Cardiac muscle cell (in vitro differentiated cells and primary cell): ENCODE measurements at regions not wholly inside any gene's neighbourhood (a gene's known extent, or its start where the extent isn't known, plus 50 kb on each side); places are given as distances from the start of the nearest gene placed in this dataset.
A peak's percentile ranks its signal among the peaks of the same experiment; 100 is the strongest.
"Not testable (repeated sequence)": the region's sequence is repeated elsewhere in the genome, so short reads cannot be mapped to it uniquely, and the experiment has no call there.

ENCODE experiments used
- DNase-seq, 2 donors: peaks; one replicate each; pipeline versions ENCODE4 v3.0.0 to v3.0.0-alpha.2; 2010 to 2017; ENCODE audit warnings: low read depth in 1 of 2, low spot score in 1 of 2
- H3K27ac ChIP-seq: fragments of 200-600 bp; sonication (generic); 2 replicates; pipeline ENCODE4 v1.5.1; 2016
- H3K27me3 ChIP-seq: fragments of 200-600 bp; sonication (generic); 2 replicates; pipeline ENCODE4 v1.6.0; 2016; ENCODE audit warnings: control low read depth
- H3K36me3 ChIP-seq: fragments of 200-600 bp; sonication (generic); 2 replicates; pipeline ENCODE4 v1.5.1; 2016; ENCODE audit warnings: control low read depth
- H3K4me1 ChIP-seq: fragments of 200-600 bp; sonication (generic); 2 replicates; pipeline ENCODE4 v1.8.1; 2017; ENCODE audit warnings: low read depth, mild to moderate bottlenecking, mixed run types
- H3K4me3 ChIP-seq: fragments of 200-600 bp; sonication (generic); 2 replicates; pipeline ENCODE4 v1.5.1; 2016; ENCODE audit warnings: mild to moderate bottlenecking
- H3K9me3 ChIP-seq: fragments of 200-600 bp; sonication (generic); 2 replicates; pipeline ENCODE4 v1.5.1; 2017; ENCODE audit warnings: low read depth, mild to moderate bottlenecking, control low read depth
- TF ChIP-seq, protein P1 (sequence below): IDR thresholded peaks from 2 replicates; pipeline ENCODE4 v1.5.1; 2012; ENCODE audit warnings: low read depth, mild to moderate bottlenecking, low read length

DNA sequence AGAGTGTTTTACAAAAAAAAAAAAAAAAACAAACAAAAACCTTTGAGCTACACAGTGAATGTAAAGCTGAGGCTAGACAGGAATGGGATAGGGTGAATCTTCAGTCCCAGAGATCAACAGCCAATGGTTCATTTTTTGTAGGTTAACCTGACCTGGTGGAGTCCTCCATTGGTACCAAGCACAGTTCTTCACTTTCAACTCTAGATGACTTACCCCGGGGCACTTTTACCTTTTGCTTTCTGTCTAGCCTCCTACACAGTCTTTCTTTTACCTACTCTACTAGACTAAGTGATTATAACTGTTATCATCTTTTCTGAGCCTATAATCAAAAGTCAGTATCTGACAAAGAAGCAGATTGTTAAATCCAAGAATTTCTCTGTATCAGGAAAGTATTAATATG, 50.9 kb downstream of the ANXA2R start:
- no peaks in the 10 kb centered on the region for H3K36me3 ChIP-seq
- TF ChIP-seq, protein P1, sequence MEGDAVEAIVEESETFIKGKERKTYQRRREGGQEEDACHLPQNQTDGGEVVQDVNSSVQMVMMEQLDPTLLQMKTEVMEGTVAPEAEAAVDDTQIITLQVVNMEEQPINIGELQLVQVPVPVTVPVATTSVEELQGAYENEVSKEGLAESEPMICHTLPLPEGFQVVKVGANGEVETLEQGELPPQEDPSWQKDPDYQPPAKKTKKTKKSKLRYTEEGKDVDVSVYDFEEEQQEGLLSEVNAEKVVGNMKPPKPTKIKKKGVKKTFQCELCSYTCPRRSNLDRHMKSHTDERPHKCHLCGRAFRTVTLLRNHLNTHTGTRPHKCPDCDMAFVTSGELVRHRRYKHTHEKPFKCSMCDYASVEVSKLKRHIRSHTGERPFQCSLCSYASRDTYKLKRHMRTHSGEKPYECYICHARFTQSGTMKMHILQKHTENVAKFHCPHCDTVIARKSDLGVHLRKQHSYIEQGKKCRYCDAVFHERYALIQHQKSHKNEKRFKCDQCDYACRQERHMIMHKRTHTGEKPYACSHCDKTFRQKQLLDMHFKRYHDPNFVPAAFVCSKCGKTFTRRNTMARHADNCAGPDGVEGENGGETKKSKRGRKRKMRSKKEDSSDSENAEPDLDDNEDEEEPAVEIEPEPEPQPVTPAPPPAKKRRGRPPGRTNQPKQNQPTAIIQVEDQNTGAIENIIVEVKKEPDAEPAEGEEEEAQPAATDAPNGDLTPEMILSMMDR: no peak
- H3K4me1 ChIP-seq: no peaks in the 10 kb centered on the region
- H3K4me3 ChIP-seq: no peak overlapping the region
- H3K9me3 ChIP-seq: no peaks in the 10 kb centered on the region
- no peak overlapping the region for H3K27ac ChIP-seq
- no peak for DNase-seq
- H3K27me3 ChIP-seq: peaks cover 45% of the 10 kb centered on the region

DNA sequence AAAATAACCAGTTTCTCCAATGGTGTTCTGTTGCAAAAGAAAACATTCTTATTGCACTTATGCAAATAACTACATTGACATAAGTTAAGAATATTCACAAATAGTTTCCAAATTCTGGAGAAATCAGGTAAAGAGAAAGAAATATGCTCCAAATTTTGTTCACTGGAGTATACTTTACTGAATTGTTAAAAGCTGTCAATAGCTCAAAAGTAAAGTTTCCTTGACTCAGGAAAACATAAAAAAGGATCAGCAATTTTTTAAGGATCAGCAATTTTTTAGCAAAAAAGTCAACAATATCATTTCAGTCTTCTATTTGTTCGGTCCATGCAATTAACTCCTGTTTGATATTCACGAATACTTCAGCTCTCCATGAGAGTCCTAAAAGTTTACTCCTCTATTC, 51.6 kb downstream of the ANXA2R start:
- TF ChIP-seq, protein P1: no peak
- H3K27me3 ChIP-seq: peaks cover 39% of the 10 kb centered on the region
- no peak for DNase-seq

GRCh38 chr5:42985129-42986037, 54.7 kb downstream of the ANXA2R start:
- H3K27ac ChIP-seq: no peak overlapping the region
- H3K27me3 ChIP-seq: peaks cover 7% of the 10 kb centered on the region
- no peak overlapping the region for H3K4me3 ChIP-seq
- no peaks in the 10 kb centered on the region for H3K36me3 ChIP-seq
- no peaks in the 10 kb centered on the region for H3K9me3 ChIP-seq
- TF ChIP-seq, protein P1: no peak
- DNase-seq: peak in 1 of 2 donors; percentile 59
- no peaks in the 10 kb centered on the region for H3K4me1 ChIP-seq

More for the DNA sequence above, 51.6 kb downstream of the ANXA2R start:
- Histone ChIP-seq H3K36me3 (no peaks in the 10 kb centered on the region), H3K4me1 (no peaks in the 10 kb centered on the region), H3K9me3 (no peaks in the 10 kb centered on the region), H3K27ac (no peak overlapping the region), H3K4me3 (no peak overlapping the region)

DNA sequence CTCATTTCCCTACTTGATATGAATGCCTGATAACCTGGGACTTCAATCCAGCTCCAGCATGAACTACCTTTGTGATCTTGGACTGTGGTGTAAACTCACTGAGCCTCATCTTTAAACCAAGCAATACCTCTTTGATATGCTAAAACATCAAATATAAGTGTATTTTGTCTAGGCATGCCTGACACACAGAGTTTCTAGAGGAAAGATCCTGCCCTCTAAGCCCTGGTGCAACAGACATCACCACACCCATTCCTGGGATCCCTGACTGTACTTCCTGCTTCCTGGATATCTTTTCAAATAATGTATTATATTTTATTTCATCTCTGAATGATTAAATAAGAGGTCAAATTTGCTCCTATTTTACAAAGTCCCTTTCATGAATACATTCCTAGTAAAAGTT, 55.8 kb downstream of the ANXA2R start:
- DNase-seq: no peak
- no peaks in the 10 kb centered on the region for H3K27me3 ChIP-seq

DNA sequence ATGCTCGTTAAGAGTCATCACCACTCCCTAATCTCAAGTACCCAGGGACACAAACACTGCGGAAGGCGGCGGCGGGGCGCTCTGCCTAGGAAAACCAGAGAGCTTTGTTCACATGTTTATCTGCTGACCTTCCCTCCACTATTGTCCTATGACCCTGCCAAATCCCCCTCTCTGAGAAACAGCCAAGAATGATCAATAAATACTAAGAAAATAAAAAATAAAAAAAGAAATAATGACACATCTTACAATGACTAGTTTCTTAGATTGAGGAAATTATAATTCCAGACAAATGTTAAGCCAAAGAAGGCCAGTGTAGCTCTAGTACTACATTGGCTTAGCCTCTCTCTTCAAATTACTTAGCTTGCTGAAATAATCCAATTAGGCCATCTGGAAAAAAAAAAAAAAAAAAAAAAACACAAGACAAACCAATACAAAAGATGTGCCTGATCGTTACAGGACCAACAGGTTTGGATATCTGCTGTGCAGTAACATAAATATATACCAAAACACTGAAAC, 58.0 kb downstream of the ANXA2R start:
- H3K27me3 ChIP-seq: no peaks in the 10 kb centered on the region
- H3K36me3 ChIP-seq: no peaks in the 10 kb centered on the region
- DNase-seq: peak in 1 of 2 donors; percentile 52
- no peaks in the 10 kb centered on the region for H3K9me3 ChIP-seq
- H3K27ac ChIP-seq: no peak overlapping the region
- TF ChIP-seq, protein P1: no peak
- H3K4me3 ChIP-seq: no peak overlapping the region
- H3K4me1 ChIP-seq: no peaks in the 10 kb centered on the region

More for the DNA sequence above, 55.8 kb downstream of the ANXA2R start:
- no peaks in the 10 kb centered on the region for H3K4me1 ChIP-seq
- H3K9me3 ChIP-seq: no peaks in the 10 kb centered on the region
- TF ChIP-seq, protein P1: no peak
- H3K36me3 ChIP-seq: no peaks in the 10 kb centered on the region
- H3K4me3 ChIP-seq: no peak overlapping the region
- no peak overlapping the region for H3K27ac ChIP-seq

- not testable (repeated sequence) for H3K9me3 ChIP-seq, H3K4me1 ChIP-seq, DNase-seq, H3K27ac ChIP-seq, H3K27me3 ChIP-seq, H3K36me3 ChIP-seq, H3K4me3 ChIP-seq
Measured at GRCh38 chr5:42981417-42982106, 58.6 kb downstream of the ANXA2R start.

- H3K27me3 ChIP-seq, H3K4me1 ChIP-seq, DNase-seq, H3K27ac ChIP-seq, H3K4me3 ChIP-seq, H3K9me3 ChIP-seq, H3K36me3 ChIP-seq: not testable (repeated sequence)
Measured at GRCh38 chr5:42981015-42981414, 59.1 kb downstream of the ANXA2R start.

GRCh38 chr5:42980391-42980790, 59.7 kb downstream of the ANXA2R start:
- not testable (repeated sequence) for H3K27ac ChIP-seq, H3K4me1 ChIP-seq, H3K27me3 ChIP-seq, DNase-seq, H3K36me3 ChIP-seq, H3K9me3 ChIP-seq, H3K4me3 ChIP-seq

GRCh38 chr5:42979242-42979641, 60.9 kb downstream of the ANXA2R start:
- not testable (repeated sequence) for H3K4me3 ChIP-seq, H3K9me3 ChIP-seq, H3K27ac ChIP-seq, H3K27me3 ChIP-seq, DNase-seq, H3K36me3 ChIP-seq, H3K4me1 ChIP-seq
